ENCODE measurements at regions not wholly inside any gene's neighbourhood (a gene's known extent, or its start where the extent isn't known, plus 50 kb on each side); places are given as distances from the start of the nearest gene placed in this dataset.

DNA sequence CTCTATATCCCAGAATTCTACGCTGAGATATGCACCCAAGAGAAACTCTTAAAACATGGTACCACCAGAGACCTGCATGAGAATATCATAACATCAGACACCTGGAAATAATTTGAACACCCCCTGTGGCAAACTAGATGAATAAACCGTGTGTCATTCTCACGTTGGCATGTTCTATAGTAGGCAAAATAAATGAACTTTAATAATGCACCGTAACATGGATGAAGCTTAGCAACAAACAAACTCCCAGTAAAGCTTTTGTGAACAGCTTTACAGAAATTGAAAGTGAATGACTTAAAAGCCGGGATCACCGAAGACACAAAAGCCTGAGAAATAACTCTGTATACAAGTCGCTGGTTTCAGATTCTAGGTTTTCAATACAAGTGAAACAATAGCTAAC, 1166.8 kb upstream of the CITED2 start:
- Histone ChIP-seq H3K4me3 (no peak overlapping the region), H3K4me1 (replicated peaks in 1 of 2; ENCODE audit: control insufficient read depth in 2 of 2, insufficient read depth in 2 of 2, low read length in 2 of 2) (no peaks in the 10 kb centered on the region), H3K27me3 (ENCODE audit: control insufficient read depth in 2 of 2, insufficient read depth in 2 of 2, low read length in 2 of 2) (no peaks in the 10 kb centered on the region), H3K9me1 (ENCODE audit: control insufficient read depth, insufficient read depth, low read length) (no peaks in the 10 kb centered on the region), H3K27ac (ENCODE audit: extremely low read depth, low read depth, low read length) (no peak overlapping the region), H3K79me2 (ENCODE audit: control insufficient read depth, insufficient read depth, low read length) (no peaks in the 10 kb centered on the region), H3K4me2 (ENCODE audit: insufficient read depth, low read length) (no peak overlapping the region), H3K9ac (ENCODE audit: insufficient read depth in 1 of 2, low read depth in 2 of 2, low read length in 2 of 2) (no peak overlapping the region), H3K36me3 (ENCODE audit: control insufficient read depth, insufficient read depth, low read length) (no peaks in the 10 kb centered on the region), H3K9me3 (replicated peaks; ENCODE audit: control insufficient read depth, insufficient read depth, low read depth, low read length) (no peaks in the 10 kb centered on the region), H4K20me1 (replicated peaks; ENCODE audit: control insufficient read depth, insufficient read depth, low read length) (no peaks in the 10 kb centered on the region), H2AFZ (ENCODE audit: low read depth, low read length) (no peak overlapping the region)
- DNase-seq (ENCODE audit: extremely low read depth in 1 of 4, low spot score in 3 of 4) (no peak), FAIRE-seq (no peak), ATAC-seq (no peak)
- CTCF ChIA-PET (ENCODE audit: low intra/inter-chr PET ratio), result no interaction called here
- BruUV-seq (replicated peaks), result no TSS peak
- TF ChIP-seq ZNF445 (CRISPR knock-in tag; IDR thresholded peaks at IDR 0.05; ENCODE audit: low read depth), result no peak
- TF ChIP-seq NR2C2 (CRISPR knock-in tag; IDR thresholded peaks at IDR 0.05), result no peak
- no peak for TF ChIP-seq NR2C2 (tag; IDR thresholded peaks at IDR 0.05)
- TF ChIP-seq, protein P1, sequence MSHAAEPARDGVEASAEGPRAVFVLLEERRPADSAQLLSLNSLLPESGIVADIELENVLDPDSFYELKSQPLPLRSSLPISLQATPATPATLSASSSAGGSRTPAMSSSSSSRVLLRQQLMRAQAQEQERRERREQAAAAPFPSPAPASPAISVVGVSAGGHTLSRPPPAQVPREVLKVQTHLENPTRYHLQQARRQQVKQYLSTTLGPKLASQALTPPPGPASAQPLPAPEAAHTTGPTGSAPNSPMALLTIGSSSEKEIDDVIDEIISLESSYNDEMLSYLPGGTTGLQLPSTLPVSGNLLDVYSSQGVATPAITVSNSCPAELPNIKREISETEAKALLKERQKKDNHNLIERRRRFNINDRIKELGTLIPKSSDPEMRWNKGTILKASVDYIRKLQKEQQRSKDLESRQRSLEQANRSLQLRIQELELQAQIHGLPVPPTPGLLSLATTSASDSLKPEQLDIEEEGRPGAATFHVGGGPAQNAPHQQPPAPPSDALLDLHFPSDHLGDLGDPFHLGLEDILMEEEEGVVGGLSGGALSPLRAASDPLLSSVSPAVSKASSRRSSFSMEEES (CRISPR knock-in tag; IDR thresholded peaks at IDR 0.05), result no peak
- TF ChIP-seq ZNF41 (CRISPR knock-in tag; conservative IDR thresholded peaks at IDR 0.05), result no peak
- no peak for TF ChIP-seq NCOA6 (IDR thresholded peaks at IDR 0.05)
- 60% methylated on average over 7 of the region's 7 CpGs for WGBS (ENCODE audit: insufficient coverage, low coverage, missing lambda C conversion rate)
- in situ Hi-C loops (cut with MboI) (no loop called here), intact Hi-C loops (cut with micrococcal nuclease) (no loop called here)
- POLR2A ChIA-PET, result interaction anchor here (0.8 kb wide), 1 partner anchor 256 kb away, joined by 3 read pairs; no protein-coding TSS in a partner anchor

GRCh38 chr6:140540743-140541142, 1166.3 kb upstream of the CITED2 start:
- Histone ChIP-seq H3K79me2 (ENCODE audit: control insufficient read depth, insufficient read depth, low read length) (no peaks in the 10 kb centered on the region), H3K36me3 (ENCODE audit: control insufficient read depth, insufficient read depth, low read length) (no peaks in the 10 kb centered on the region), H3K9me3 (replicated peaks; ENCODE audit: control insufficient read depth, insufficient read depth, low read depth, low read length) (no peaks in the 10 kb centered on the region), H3K9me1 (ENCODE audit: control insufficient read depth, insufficient read depth, low read length) (no peaks in the 10 kb centered on the region), H2AFZ (ENCODE audit: low read depth, low read length) (no peak overlapping the region), H3K27ac (ENCODE audit: extremely low read depth, low read depth, low read length) (no peak overlapping the region), H3K4me2 (ENCODE audit: insufficient read depth, low read length) (no peak overlapping the region), H3K4me3 (no peak overlapping the region), H3K27me3 (ENCODE audit: control insufficient read depth in 2 of 2, insufficient read depth in 2 of 2, low read length in 2 of 2) (no peaks in the 10 kb centered on the region), H4K20me1 (replicated peaks; ENCODE audit: control insufficient read depth, insufficient read depth, low read length) (no peaks in the 10 kb centered on the region), H3K9ac (ENCODE audit: insufficient read depth in 1 of 2, low read depth in 2 of 2, low read length in 2 of 2) (no peak overlapping the region), H3K4me1 (replicated peaks in 1 of 2; ENCODE audit: control insufficient read depth in 2 of 2, insufficient read depth in 2 of 2, low read length in 2 of 2) (no peaks in the 10 kb centered on the region)
- ChIA-PET POLR2A (no interaction called here), CTCF (ENCODE audit: low intra/inter-chr PET ratio) (no interaction called here)
- 42% methylated on average over 1 of the region's 1 CpG for WGBS (ENCODE audit: insufficient coverage, low coverage, missing lambda C conversion rate)
- TF ChIP-seq PKNOX1 (IDR thresholded peaks at IDR 0.05), result no peak
- TF ChIP-seq FUS (optimal IDR thresholded peaks at IDR 0.05; ENCODE audit: low read depth, low read length), result no peak
- TF ChIP-seq RAD21 (CRISPR knock-in tag; conservative IDR thresholded peaks at IDR 0.05 in 1 of 2, IDR thresholded peaks at IDR 0.05 in 1 of 2), result no peak
- TF ChIP-seq NBN (IDR thresholded peaks at IDR 0.05; ENCODE audit: low read depth), result no peak
- no peak for TF ChIP-seq SAP30 (IDR thresholded peaks at IDR 0.05; ENCODE audit: borderline replicate concordance, insufficient read depth, low read depth, low read length, poor library complexity, severe bottlenecking)
- TF ChIP-seq EHMT2 (IDR thresholded peaks at IDR 0.05), result no peak
- TF ChIP-seq ZNF699 (CRISPR knock-in tag; IDR thresholded peaks at IDR 0.05; ENCODE audit: insufficient replicate concordance), result no peak
- no peak for TF ChIP-seq SP1 (CRISPR knock-in tag; IDR thresholded peaks at IDR 0.05)
- BruUV-seq (replicated peaks), result no TSS peak
- in situ Hi-C loops (cut with MboI) (no loop called here), intact Hi-C loops (cut with micrococcal nuclease) (no loop called here)
- ATAC-seq (no peak), DNase-seq (ENCODE audit: extremely low read depth in 1 of 4, low spot score in 3 of 4) (no peak), FAIRE-seq (no peak)

Measured in K562 (cell line).